ENCODE measurements at regions not wholly inside any gene's neighbourhood (a gene's known extent, or its start where the extent isn't known, plus 50 kb on each side); places are given as distances from the start of the nearest gene placed in this dataset.
"Not testable (repeated sequence)": the region's sequence is repeated elsewhere in the genome, so short reads cannot be mapped to it uniquely, and the experiment has no call there.

DNA sequence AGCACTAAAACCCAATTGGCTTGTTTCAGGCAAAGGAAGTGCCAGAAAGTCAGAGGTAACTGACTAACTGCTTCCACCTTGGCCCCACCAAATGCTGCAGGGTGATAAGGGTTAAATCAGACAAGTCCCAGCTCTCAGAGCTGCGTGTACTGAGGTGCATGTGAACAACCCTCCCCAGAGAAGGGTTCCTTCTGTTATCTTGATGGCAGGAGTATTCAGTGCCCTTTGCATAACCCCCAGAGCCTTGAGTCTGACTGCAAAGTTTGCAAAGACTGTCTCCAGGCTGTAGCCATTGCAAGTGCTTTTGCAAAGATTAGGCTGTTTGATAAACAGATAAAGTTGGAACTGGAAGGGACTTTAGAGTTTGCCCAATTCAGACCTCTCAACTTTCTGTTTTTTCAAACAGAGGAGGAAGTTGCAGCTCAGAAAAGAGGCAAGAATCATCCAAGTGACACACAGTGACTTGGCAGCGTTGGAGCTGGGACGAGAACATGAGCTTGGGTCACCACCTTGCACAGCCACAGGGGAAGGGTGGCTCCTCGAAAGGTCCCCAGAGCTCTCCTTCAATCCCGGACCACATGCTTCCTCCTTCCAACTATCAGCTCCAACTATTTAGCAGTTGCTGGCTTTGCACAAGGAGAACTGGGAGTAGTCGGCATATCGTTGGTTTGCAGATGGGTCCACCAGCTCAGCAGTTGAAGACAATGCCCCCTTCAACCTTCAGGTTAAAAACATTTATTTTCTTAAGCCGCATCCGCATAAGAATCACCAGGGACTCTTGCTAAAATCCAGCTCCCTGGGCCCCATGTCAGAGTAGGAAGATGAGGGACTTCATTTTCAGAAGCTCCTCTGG is 224.8 kb upstream of the HES1 start:
- WGBS, 2 experiments = 73% methylated on average over 9 of the region's 9 CpGs
- Histone ChIP-seq H3K4me1 (ENCODE audit: control insufficient read depth, insufficient read depth, low read length) (peaks cover 11% of the 10 kb centered on the region), H3K9me3 (ENCODE audit: control insufficient read depth, low read length) (peaks cover 4% of the 10 kb centered on the region), H3K27ac (ENCODE audit: insufficient read depth, low read depth, low read length, poor library complexity, severe bottlenecking) (no peak overlapping the region), H3K4me3 (ENCODE audit: insufficient read depth, low read depth, low read length) (no peak overlapping the region), H3K27me3 (ENCODE audit: control insufficient read depth, insufficient read depth, low read length, poor library complexity, severe bottlenecking) (no peaks in the 10 kb centered on the region), H3K36me3 (ENCODE audit: control insufficient read depth, insufficient read depth, low read length) (no peaks in the 10 kb centered on the region)

DNA sequence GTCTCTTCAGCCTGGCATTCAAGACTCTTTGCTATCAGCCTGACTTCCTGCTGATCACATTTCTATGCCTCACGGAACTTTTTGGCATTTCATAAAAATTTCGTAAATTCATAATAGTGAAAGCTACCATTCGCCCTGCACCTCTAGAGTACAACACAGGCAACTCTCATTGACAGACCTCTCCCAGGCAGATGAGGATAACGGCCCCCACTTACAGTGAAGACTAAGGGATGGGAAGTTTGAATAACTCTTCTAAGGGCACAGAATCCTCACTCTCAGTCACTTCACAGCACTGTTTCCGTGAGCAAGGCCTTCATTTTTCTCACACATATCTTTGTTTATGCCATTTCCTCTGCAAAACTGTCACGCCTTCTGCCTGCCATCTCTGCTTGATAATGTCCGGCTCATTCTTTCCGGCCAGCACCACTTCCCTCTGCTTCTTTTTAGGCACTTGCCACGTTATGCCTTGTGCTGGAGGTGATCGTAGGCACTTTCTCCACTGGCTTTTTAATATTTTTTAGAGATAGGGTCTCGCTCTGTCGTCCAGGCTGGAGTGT is 224.1 kb upstream of the HES1 start:
- Histone ChIP-seq H3K4me1 (ENCODE audit: control insufficient read depth, insufficient read depth, low read length) (peaks cover 14% of the 10 kb centered on the region), H3K27me3 (ENCODE audit: control insufficient read depth, insufficient read depth, low read length, poor library complexity, severe bottlenecking) (no peaks in the 10 kb centered on the region), H3K9me3 (ENCODE audit: control insufficient read depth, low read length) (peaks cover 4% of the 10 kb centered on the region), H3K4me3 (ENCODE audit: insufficient read depth, low read depth, low read length) (no peak overlapping the region), H3K36me3 (ENCODE audit: control insufficient read depth, insufficient read depth, low read length) (no peaks in the 10 kb centered on the region), H3K27ac (ENCODE audit: insufficient read depth, low read depth, low read length, poor library complexity, severe bottlenecking) (no peak overlapping the region)
- 84 to 87% methylated on average over 12 of the region's 12 CpGs for WGBS, 2 experiments

DNA sequence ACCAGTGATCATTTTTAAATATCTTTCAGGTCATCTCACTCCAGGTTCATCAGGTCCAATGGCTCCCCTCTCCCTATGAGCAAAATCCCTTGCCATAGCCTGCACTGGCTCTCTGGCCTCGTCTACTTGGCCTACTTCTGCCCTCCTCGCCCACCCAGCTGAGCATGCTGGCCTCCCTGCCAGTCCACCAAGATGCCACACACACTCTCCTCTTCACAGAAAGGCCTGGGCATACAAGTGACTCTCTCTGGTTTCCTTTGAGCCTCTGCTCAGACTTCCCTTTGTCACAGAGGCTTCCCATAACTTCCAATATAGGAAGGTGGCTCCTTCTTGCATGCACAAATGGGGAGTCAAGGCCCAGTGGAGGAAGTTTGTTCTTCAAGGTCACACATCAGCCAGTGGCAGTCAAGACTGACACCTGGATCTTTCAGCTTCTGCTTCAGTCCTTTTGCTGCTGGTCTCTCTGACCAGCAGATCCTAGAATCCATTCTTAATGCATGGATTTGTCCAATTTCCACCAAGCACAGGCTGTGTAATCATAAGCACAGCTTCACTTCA is 223.2 kb upstream of the HES1 start:
- 95 to 98% methylated on average over 2 of the region's 2 CpGs for WGBS, 2 experiments
- Histone ChIP-seq H3K36me3 (ENCODE audit: control insufficient read depth, insufficient read depth, low read length) (no peaks in the 10 kb centered on the region), H3K4me3 (ENCODE audit: insufficient read depth, low read depth, low read length) (no peak overlapping the region), H3K27me3 (ENCODE audit: control insufficient read depth, insufficient read depth, low read length, poor library complexity, severe bottlenecking) (no peaks in the 10 kb centered on the region), H3K9me3 (ENCODE audit: control insufficient read depth, low read length) (peaks cover 4% of the 10 kb centered on the region), H3K4me1 (ENCODE audit: control insufficient read depth, insufficient read depth, low read length) (peaks cover 21% of the 10 kb centered on the region), H3K27ac (ENCODE audit: insufficient read depth, low read depth, low read length, poor library complexity, severe bottlenecking) (no peak overlapping the region)

DNA sequence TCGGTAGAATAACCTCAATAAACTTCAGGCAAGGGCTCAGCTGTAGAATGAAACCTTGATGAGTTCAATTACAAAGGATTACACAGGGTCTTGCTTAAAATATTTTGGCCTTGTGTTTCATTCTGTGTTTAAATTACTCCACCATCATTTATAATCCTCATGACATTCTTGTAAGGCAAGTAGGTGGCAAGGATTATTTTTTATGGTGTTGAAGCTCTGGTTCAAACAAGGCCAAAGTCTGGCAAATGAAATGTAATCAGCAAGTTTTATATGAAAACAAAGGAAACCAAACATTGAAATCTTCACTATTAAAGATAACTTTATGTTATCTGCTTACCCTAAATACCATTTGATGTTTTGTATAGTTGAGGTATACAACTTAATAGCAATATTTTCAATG is 221.3 kb upstream of the HES1 start:
- Histone ChIP-seq H3K36me3 (ENCODE audit: control insufficient read depth, insufficient read depth, low read length) (no peaks in the 10 kb centered on the region), H3K9me3 (ENCODE audit: control insufficient read depth, low read length) (no peaks in the 10 kb centered on the region), H3K4me1 (ENCODE audit: control insufficient read depth, insufficient read depth, low read length) (peaks cover 25% of the 10 kb centered on the region), H3K4me3 (ENCODE audit: insufficient read depth, low read depth, low read length) (no peak overlapping the region), H3K27me3 (ENCODE audit: control insufficient read depth, insufficient read depth, low read length, poor library complexity, severe bottlenecking) (no peaks in the 10 kb centered on the region), H3K27ac (ENCODE audit: insufficient read depth, low read depth, low read length, poor library complexity, severe bottlenecking) (no peak overlapping the region)
- WGBS, 2 experiments = 96 to 100% methylated on average over 1 of the region's 1 CpG

DNA sequence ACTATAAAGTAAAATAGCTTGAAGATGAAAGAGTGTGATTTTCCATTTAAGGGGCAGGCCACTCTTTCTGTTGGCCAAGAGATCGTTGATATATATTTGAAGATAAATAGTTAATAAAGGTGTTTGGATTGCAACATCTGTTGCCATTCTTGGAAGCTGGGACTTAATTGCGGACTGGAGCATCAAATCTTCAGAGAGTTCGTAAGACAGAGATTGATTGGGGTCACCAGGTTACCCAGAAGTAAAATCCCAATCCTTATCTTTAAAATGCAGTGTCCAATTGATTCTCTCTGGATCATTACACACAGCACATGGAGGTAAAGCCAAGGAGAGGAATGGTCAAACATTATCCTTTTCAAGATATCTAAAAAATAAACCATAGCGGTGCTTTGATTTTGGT is 220.8 kb upstream of the HES1 start:
- no peaks in the 10 kb centered on the region for H3K9me3 ChIP-seq (ENCODE audit: control insufficient read depth, low read length)
- H3K36me3 ChIP-seq (ENCODE audit: control insufficient read depth, insufficient read depth, low read length) = no peaks in the 10 kb centered on the region
- H3K4me1 ChIP-seq (ENCODE audit: control insufficient read depth, insufficient read depth, low read length) = peaks cover 25% of the 10 kb centered on the region
- no peak overlapping the region for H3K27ac ChIP-seq (ENCODE audit: insufficient read depth, low read depth, low read length, poor library complexity, severe bottlenecking)
- H3K4me3 ChIP-seq (ENCODE audit: insufficient read depth, low read depth, low read length) = no peak overlapping the region
- 87 to 92% methylated on average over 4 of the region's 4 CpGs for WGBS, 2 experiments
- H3K27me3 ChIP-seq (ENCODE audit: control insufficient read depth, insufficient read depth, low read length, poor library complexity, severe bottlenecking) = no peaks in the 10 kb centered on the region

DNA sequence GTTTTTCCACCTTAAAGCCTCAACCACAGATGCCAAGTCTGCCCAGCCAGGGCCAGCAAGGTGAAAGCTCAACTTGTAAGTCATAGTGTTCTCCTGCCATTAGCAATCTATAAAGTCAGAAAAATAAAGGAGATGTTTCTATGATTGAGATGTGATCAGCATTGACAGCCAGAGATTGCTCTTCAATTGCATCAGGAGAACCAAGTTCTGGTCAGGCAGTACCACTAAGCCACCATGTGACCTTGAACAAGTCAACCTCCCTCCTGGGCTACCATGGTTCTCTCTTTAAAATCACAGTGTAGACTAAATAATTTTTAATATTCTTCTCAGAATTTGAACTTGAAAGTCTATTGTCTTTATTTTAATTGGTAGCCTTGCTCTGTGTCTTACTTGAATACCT is 220.3 kb upstream of the HES1 start:
- Histone ChIP-seq H3K4me3 (ENCODE audit: insufficient read depth, low read depth, low read length) (no peak overlapping the region), H3K27me3 (ENCODE audit: control insufficient read depth, insufficient read depth, low read length, poor library complexity, severe bottlenecking) (no peaks in the 10 kb centered on the region)

DNA sequence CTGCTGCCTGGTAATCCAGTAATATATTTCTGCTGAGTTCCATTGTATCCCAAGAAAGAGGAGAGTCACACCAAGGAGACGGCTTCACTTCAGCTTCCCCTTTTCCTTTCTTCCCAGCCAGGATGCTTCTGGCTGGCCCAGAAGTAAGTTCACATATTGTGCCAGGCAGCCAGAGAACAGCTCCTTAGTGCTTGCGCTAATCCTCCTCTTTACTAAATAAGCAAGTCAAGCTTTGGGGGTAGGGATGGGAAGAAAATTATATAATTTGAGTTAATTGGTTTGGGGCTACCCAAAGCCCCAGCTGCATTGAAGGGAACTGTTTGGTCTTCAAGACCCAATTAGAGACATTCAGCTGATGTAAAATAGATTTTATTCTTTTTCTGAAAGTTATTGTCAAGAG is 218.8 kb upstream of the HES1 start:
- Histone ChIP-seq H3K9me3 (ENCODE audit: control insufficient read depth, low read length) (no peaks in the 10 kb centered on the region), H3K4me1 (ENCODE audit: control insufficient read depth, insufficient read depth, low read length) (peaks cover 15% of the 10 kb centered on the region), H3K36me3 (ENCODE audit: control insufficient read depth, insufficient read depth, low read length) (no peaks in the 10 kb centered on the region), H3K27me3 (ENCODE audit: control insufficient read depth, insufficient read depth, low read length, poor library complexity, severe bottlenecking) (no peaks in the 10 kb centered on the region), H3K27ac (ENCODE audit: insufficient read depth, low read depth, low read length, poor library complexity, severe bottlenecking) (no peak overlapping the region), H3K4me3 (ENCODE audit: insufficient read depth, low read depth, low read length) (no peak overlapping the region)
- WGBS, 2 experiments = 59 to 78% methylated on average over 2 of the region's 2 CpGs

More for the DNA sequence above, 220.3 kb upstream of the HES1 start:
- H3K4me1 ChIP-seq (ENCODE audit: control insufficient read depth, insufficient read depth, low read length) = peaks cover 25% of the 10 kb centered on the region
- H3K27ac ChIP-seq (ENCODE audit: insufficient read depth, low read depth, low read length, poor library complexity, severe bottlenecking) = no peak overlapping the region
- H3K36me3 ChIP-seq (ENCODE audit: control insufficient read depth, insufficient read depth, low read length) = no peaks in the 10 kb centered on the region
- no peaks in the 10 kb centered on the region for H3K9me3 ChIP-seq (ENCODE audit: control insufficient read depth, low read length)

DNA sequence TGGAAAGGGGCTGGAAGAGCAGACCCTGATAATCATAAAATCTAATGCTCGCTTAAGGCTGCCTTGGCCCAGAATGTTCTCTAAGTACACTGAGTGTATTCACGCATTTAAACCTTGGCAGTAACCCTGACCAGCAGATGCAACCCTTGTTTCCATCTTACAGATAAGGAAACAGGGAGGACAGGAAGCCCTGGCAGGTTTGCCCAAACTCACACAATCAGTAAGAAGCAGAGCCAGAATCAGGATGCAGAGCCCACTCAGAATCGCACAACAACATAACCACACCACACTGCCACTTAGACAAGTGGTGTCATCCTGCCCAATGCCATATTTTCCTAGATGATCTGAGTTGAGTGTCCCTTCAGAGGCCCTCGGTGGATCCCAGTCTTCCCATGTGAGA is 214.5 kb upstream of the HES1 start:
- Histone ChIP-seq H3K36me3 (ENCODE audit: control insufficient read depth, insufficient read depth, low read length) (no peaks in the 10 kb centered on the region), H3K27me3 (ENCODE audit: control insufficient read depth, insufficient read depth, low read length, poor library complexity, severe bottlenecking) (no peaks in the 10 kb centered on the region), H3K4me3 (ENCODE audit: insufficient read depth, low read depth, low read length) (no peak overlapping the region), H3K4me1 (ENCODE audit: control insufficient read depth, insufficient read depth, low read length) (peaks cover 15% of the 10 kb centered on the region), H3K27ac (ENCODE audit: insufficient read depth, low read depth, low read length, poor library complexity, severe bottlenecking) (no peak overlapping the region), H3K9me3 (ENCODE audit: control insufficient read depth, low read length) (no peaks in the 10 kb centered on the region)
- 95 to 97% methylated on average over 4 of the region's 4 CpGs for WGBS, 2 experiments

DNA sequence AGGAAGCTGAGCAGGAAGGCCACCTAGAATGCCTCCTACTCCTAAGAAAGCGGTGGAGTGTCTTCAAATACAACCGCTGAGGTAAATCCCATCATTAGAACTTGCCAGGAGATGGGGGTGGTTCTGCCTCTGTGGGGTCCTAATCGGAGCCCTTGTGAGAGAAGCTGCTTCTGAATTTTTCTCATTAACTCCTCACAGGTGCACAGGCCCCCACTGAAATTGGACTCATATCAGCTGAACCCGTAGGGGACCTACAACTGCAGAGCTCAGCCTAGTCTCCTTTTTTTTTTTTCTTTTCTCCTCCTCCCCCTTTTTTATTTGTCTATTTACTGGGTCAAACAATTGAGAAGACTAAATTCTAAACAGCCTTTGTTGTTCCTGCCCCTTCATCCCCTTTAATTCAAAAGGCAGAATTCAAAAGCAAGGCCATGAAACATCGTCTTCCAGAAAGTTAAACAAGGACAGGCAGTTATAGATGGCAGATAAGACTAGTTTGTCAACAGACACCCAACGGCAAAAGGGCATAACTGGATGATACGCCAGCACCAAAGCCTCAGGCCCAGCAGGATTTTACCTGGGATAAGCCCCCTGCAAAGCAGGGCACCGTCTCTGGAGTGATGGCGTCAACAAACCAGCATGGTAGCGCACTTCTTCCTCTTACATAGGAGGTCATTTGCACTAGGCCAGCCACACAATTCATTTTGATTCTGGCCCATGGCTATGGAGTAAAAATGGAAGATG is 213.7 kb upstream of the HES1 start:
- Histone ChIP-seq H3K36me3 (ENCODE audit: control insufficient read depth, insufficient read depth, low read length) (no peaks in the 10 kb centered on the region), H3K27ac (ENCODE audit: insufficient read depth, low read depth, low read length, poor library complexity, severe bottlenecking) (no peak overlapping the region), H3K27me3 (ENCODE audit: control insufficient read depth, insufficient read depth, low read length, poor library complexity, severe bottlenecking) (no peaks in the 10 kb centered on the region), H3K4me3 (ENCODE audit: insufficient read depth, low read depth, low read length) (no peak overlapping the region), H3K4me1 (ENCODE audit: control insufficient read depth, insufficient read depth, low read length) (peaks cover 8% of the 10 kb centered on the region), H3K9me3 (ENCODE audit: control insufficient read depth, low read length) (no peaks in the 10 kb centered on the region)
- 93 to 95% methylated on average over 10 of the region's 10 CpGs for WGBS, 2 experiments

DNA sequence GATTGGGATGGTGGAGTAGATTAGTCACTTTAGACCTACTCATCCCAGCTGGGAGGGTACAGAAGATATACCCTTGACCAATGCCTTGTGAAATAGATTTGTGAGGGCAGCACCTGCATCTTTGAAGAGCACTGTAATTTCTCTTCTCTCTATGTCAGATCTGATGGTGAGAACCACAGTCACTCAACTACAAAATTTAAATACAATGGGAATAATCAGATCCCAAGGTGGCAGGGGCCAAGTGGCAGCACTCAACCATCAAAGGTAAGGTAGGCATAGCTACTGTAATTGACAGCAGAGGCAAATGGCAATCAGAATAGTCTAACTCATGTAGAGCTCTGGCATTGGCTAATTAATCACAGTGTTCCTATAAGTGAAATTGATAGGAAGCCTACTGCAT is 212.0 kb upstream of the HES1 start:
- H3K9me3 ChIP-seq (ENCODE audit: control insufficient read depth, low read length); H3K27me3 ChIP-seq (ENCODE audit: control insufficient read depth, insufficient read depth, low read length, poor library complexity, severe bottlenecking); H3K4me3 ChIP-seq (ENCODE audit: insufficient read depth, low read depth, low read length); H3K27ac ChIP-seq (ENCODE audit: insufficient read depth, low read depth, low read length, poor library complexity, severe bottlenecking); H3K4me1 ChIP-seq (ENCODE audit: control insufficient read depth, insufficient read depth, low read length); H3K36me3 ChIP-seq (ENCODE audit: control insufficient read depth, insufficient read depth, low read length): not testable (repeated sequence)
